WTC11 (cell line): ENCODE measurements at regions not wholly inside any gene's neighbourhood (a gene's known extent, or its start where the extent isn't known, plus 50 kb on each side); places are given as distances from the start of the nearest gene placed in this dataset.

Experiments
- ATAC-seq: fragments of 200-7000 bp; cut with Tn5 transposase; 2 replicates; pipeline ENCODE4 v1.10.0; 2021; ENCODE audit warnings: mild to moderate bottlenecking, moderate library complexity
- CTCF ChIA-PET: fragments of 300-600 bp; sonication (Branson Sonifier 250); formaldehyde crosslinking; loops from one replicate; lab custom pipeline; 2021; ENCODE audit warnings: antibody characterized with exemption; lab: Charles Lee
- POLR2A ChIA-PET: fragments of 350-600 bp; sonication (Branson Sonifier 250); formaldehyde crosslinking; loops from one replicate; lab custom pipeline; 2021; ENCODE audit warnings: antibody characterized with exemption; lab: Charles Lee
- DNase-seq: peaks from one replicate; pipeline ENCODE4 v3.0.0; 2021; ENCODE audit warnings: low spot score
- H3K27ac Mint-ChIP-seq: 2 replicates; pipeline ENCODE4 v1.8.0; 2021; ENCODE audit warnings: mixed read lengths
- H3K27me3 Mint-ChIP-seq: 2 replicates; pipeline ENCODE4 v1.8.0; 2021; ENCODE audit warnings: low read depth, mild to moderate bottlenecking, moderate library complexity, mixed read lengths
- H3K36me3 Mint-ChIP-seq: 2 replicates; pipeline ENCODE4 v1.8.0; 2021; ENCODE audit warnings: mixed read lengths
- H3K4me1 Mint-ChIP-seq: 2 replicates; pipeline ENCODE4 v1.8.0; 2022; ENCODE audit warnings: mixed read lengths
- H3K4me3 Mint-ChIP-seq: 2 replicates; pipeline ENCODE4 v1.8.0; 2021; ENCODE audit warnings: mild to moderate bottlenecking, moderate library complexity, mixed read lengths
- H3K9me3 Mint-ChIP-seq: 2 replicates; pipeline ENCODE4 v1.8.0; 2021; ENCODE audit warnings: mixed read lengths
- EMX1 ChIP-seq: fragments of 250-450 bp; sonication (Bioruptor Pico); IDR thresholded peaks from 2 replicates; pipeline ENCODE4 v1.8.0; 2021; ENCODE audit warnings: mild to moderate bottlenecking
- ETV6 ChIP-seq: sonication (generic); formaldehyde crosslinking; IDR thresholded peaks from 2 replicates; pipeline ENCODE4 v1.8.1; 2022; ENCODE audit warnings: mild to moderate bottlenecking, missing genetic modification reagents
- HMGA2 ChIP-seq: fragments of 250-450 bp; sonication (Bioruptor Pico); IDR thresholded peaks from 2 replicates; pipeline ENCODE4 v1.4.0; 2021; ENCODE audit warnings: mild to moderate bottlenecking, moderate library complexity
- JUN ChIP-seq: sonication (generic); formaldehyde crosslinking; IDR thresholded peaks from 2 replicates; pipeline ENCODE4 v1.8.0; 2023; ENCODE audit warnings: mild to moderate bottlenecking, missing genetic modification reagents
- NFYB ChIP-seq: sonication (generic); formaldehyde crosslinking; conservative IDR thresholded peaks from 2 replicates; pipeline ENCODE4 v1.8.0; 2022; ENCODE audit warnings: low read depth, missing genetic modification reagents
- NR2C2 ChIP-seq: sonication (generic); formaldehyde crosslinking; IDR thresholded peaks from 2 replicates; pipeline ENCODE4 v1.8.0; 2022; ENCODE audit warnings: mild to moderate bottlenecking, missing genetic modification reagents
- STAT6 ChIP-seq: sonication (generic); formaldehyde crosslinking; conservative IDR thresholded peaks from 2 replicates; pipeline ENCODE4 v1.8.1; 2023; ENCODE audit warnings: mild to moderate bottlenecking, low read depth, missing genetic modification reagents, moderate library complexity
- TCF7 ChIP-seq: sonication (generic); formaldehyde crosslinking; IDR thresholded peaks from 2 replicates; pipeline ENCODE4 v1.8.0; 2022; ENCODE audit warnings: mild to moderate bottlenecking, low read depth, missing genetic modification reagents, moderate library complexity
- TEAD1 ChIP-seq: sonication (generic); formaldehyde crosslinking; IDR thresholded peaks from 2 replicates; pipeline ENCODE4 v1.8.0; 2022; ENCODE audit warnings: mild to moderate bottlenecking, missing genetic modification reagents
- ZNF138 ChIP-seq: sonication (generic); formaldehyde crosslinking; conservative IDR thresholded peaks from 2 replicates; pipeline ENCODE4 v1.8.1; 2022; ENCODE audit warnings: mild to moderate bottlenecking, moderate library complexity, missing genetic modification reagents
- ZNF263 ChIP-seq: sonication (generic); formaldehyde crosslinking; IDR thresholded peaks from 2 replicates; pipeline ENCODE4 v1.8.1; 2022; ENCODE audit warnings: low read depth, mild to moderate bottlenecking, moderate library complexity, missing genetic modification reagents
- ZNF423 ChIP-seq: fragments of 250-450 bp; sonication (Bioruptor Pico); IDR thresholded peaks from 2 replicates; pipeline ENCODE4 v2.1.2; 2022; ENCODE audit warnings: mild to moderate bottlenecking, moderate library complexity
- TF ChIP-seq, protein P1 (sequence below): sonication (generic); formaldehyde crosslinking; IDR thresholded peaks from 2 replicates; pipeline ENCODE4 v1.8.1; 2023; ENCODE audit warnings: mild to moderate bottlenecking, missing genetic modification reagents
- TF ChIP-seq, protein P2 (sequence below): sonication (generic); formaldehyde crosslinking; conservative IDR thresholded peaks from 2 replicates; pipeline ENCODE4 v1.8.1; 2022; ENCODE audit warnings: mild to moderate bottlenecking, missing genetic modification reagents
- TF ChIP-seq, protein P3 (sequence below): sonication (generic); formaldehyde crosslinking; IDR thresholded peaks from 2 replicates; pipeline ENCODE4 v1.8.0; 2023; ENCODE audit warnings: missing genetic modification reagents
- TF ChIP-seq, protein P4 (sequence below): fragments of 250-450 bp; sonication (Bioruptor Pico); IDR thresholded peaks from 2 replicates; pipeline ENCODE4 v2.1.2; 2022; ENCODE audit warnings: mild to moderate bottlenecking, moderate library complexity

DNA sequence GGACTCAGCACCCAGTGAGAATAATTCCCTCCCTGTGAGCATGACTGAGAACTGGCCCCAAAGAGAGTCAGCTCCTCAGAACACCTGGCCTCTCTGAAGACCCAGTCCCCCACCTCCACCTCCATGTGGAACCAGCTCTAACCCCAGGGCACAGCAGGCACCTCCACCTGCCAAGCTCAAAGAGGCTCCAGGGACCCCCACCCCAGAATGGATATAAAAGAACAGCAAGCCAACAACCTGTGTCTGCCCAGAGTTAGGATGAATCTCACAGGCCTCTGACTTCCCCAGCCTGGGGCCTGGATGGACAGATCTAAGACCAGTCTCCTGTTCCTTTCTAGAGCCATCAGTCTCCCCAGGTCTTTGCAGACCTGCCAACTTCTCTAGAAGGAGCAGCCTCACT, 498.5 kb downstream of the EIPR1 start:
- Mint-ChIP-seq H3K9me3 (peaks cover 39% of the 10 kb centered on the region), H3K27me3 (peaks cover 9% of the 10 kb centered on the region), H3K36me3 (peaks cover 33% of the 10 kb centered on the region)
- TF ChIP-seq NR2C2 (CRISPR knock-in tag) = no peak
- TF ChIP-seq JUN (CRISPR knock-in tag) = no peak
- TF ChIP-seq, protein P1, sequence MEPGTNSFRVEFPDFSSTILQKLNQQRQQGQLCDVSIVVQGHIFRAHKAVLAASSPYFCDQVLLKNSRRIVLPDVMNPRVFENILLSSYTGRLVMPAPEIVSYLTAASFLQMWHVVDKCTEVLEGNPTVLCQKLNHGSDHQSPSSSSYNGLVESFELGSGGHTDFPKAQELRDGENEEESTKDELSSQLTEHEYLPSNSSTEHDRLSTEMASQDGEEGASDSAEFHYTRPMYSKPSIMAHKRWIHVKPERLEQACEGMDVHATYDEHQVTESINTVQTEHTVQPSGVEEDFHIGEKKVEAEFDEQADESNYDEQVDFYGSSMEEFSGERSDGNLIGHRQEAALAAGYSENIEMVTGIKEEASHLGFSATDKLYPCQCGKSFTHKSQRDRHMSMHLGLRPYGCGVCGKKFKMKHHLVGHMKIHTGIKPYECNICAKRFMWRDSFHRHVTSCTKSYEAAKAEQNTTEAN = no peak
- TF ChIP-seq, protein P2, sequence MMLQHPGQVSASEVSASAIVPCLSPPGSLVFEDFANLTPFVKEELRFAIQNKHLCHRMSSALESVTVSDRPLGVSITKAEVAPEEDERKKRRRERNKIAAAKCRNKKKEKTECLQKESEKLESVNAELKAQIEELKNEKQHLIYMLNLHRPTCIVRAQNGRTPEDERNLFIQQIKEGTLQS (CRISPR knock-in tag) = no peak
- TF ChIP-seq, protein P3, sequence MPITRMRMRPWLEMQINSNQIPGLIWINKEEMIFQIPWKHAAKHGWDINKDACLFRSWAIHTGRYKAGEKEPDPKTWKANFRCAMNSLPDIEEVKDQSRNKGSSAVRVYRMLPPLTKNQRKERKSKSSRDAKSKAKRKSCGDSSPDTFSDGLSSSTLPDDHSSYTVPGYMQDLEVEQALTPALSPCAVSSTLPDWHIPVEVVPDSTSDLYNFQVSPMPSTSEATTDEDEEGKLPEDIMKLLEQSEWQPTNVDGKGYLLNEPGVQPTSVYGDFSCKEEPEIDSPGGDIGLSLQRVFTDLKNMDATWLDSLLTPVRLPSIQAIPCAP (CRISPR knock-in tag) = no peak
- TF ChIP-seq ZNF138 (CRISPR knock-in tag) = no peak
- no peak for TF ChIP-seq STAT6 (CRISPR knock-in tag)
- no peak for TF ChIP-seq TEAD1 (CRISPR knock-in tag)
- TF ChIP-seq TCF7 (CRISPR knock-in tag) = no peak
- no peak for TF ChIP-seq EMX1 (CRISPR knock-in tag)
- no peak for TF ChIP-seq ZNF263
- TF ChIP-seq HMGA2 (CRISPR knock-in tag) = no peak
- TF ChIP-seq ZNF423 = no peak
- TF ChIP-seq, all 79 proteins: peak for 0
- peaks cover 8% of the 10 kb centered on the region for H3K4me1 Mint-ChIP-seq
- H3K4me3 Mint-ChIP-seq = no peak overlapping the region
- CTCF ChIA-PET = no interaction called here
- ATAC-seq = no peak
- POLR2A ChIA-PET = no interaction called here
- H3K27ac Mint-ChIP-seq = no peak overlapping the region
- DNase-seq = no peak

- TF ChIP-seq, protein P4, sequence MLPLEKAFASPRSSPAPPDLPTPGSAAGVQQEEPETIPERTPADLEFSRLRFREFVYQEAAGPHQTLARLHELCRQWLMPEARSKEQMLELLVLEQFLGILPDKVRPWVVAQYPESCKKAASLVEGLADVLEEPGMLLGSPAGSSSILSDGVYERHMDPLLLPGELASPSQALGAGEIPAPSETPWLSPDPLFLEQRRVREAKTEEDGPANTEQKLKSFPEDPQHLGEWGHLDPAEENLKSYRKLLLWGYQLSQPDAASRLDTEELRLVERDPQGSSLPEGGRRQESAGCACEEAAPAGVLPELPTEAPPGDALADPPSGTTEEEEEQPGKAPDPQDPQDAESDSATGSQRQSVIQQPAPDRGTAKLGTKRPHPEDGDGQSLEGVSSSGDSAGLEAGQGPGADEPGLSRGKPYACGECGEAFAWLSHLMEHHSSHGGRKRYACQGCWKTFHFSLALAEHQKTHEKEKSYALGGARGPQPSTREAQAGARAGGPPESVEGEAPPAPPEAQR (CRISPR knock-in tag) = no peak
- TF ChIP-seq ETV6 (no peak), NFYB (CRISPR knock-in tag) (no peak)
- TF ChIP-seq, all 79 proteins: peak for 0
- CTCF ChIA-PET = no interaction called here
- H3K4me3 Mint-ChIP-seq = no peak overlapping the region
- no peak overlapping the region for H3K27ac Mint-ChIP-seq
- H3K27me3 Mint-ChIP-seq = peaks cover 9% of the 10 kb centered on the region
- ATAC-seq = no peak
- H3K4me1 Mint-ChIP-seq = peaks cover 8% of the 10 kb centered on the region
- peaks cover 24% of the 10 kb centered on the region for H3K9me3 Mint-ChIP-seq
- DNase-seq = no peak
- peaks cover 23% of the 10 kb centered on the region for H3K36me3 Mint-ChIP-seq
- POLR2A ChIA-PET = no interaction called here
Observed at GRCh38 chr2:2877427-2877826, 500.2 kb downstream of the EIPR1 start.

GRCh38 chr2:2876331-2877221, 501.0 kb downstream of the EIPR1 start:
- peaks cover 20% of the 10 kb centered on the region for H3K9me3 Mint-ChIP-seq

More at GRCh38 chr2:2876331-2877221, 501.0 kb downstream of the EIPR1 start:
- TF ChIP-seq, protein P1 = no peak
- Mint-ChIP-seq H3K27ac (no peak overlapping the region), H3K27me3 (peaks cover 9% of the 10 kb centered on the region), H3K4me3 (no peak overlapping the region), H3K36me3 (peaks cover 20% of the 10 kb centered on the region), H3K4me1 (peaks cover 8% of the 10 kb centered on the region)
- ChIA-PET POLR2A (no interaction called here), CTCF (no interaction called here)
- DNase-seq = no peak
- ATAC-seq = no peak
